ENCODE measurements at regions not wholly inside any gene's neighbourhood (a gene's known extent, or its start where the extent isn't known, plus 50 kb on each side); places are given as distances from the start of the nearest gene placed in this dataset.

GRCh38 chr10:44674536-44675386 lies 236.4 kb upstream of the TMEM72 start:
- H2AFZ ChIP-seq (ENCODE audit: low read length), result no peak overlapping the region
- TF ChIP-seq EZH2 (IDR thresholded peaks at IDR 0.05; ENCODE audit: low read length, missing control alignments) (no peak), CTCF (conservative IDR thresholded peaks at IDR 0.05 in 1 of 2, IDR thresholded peaks at IDR 0.05 in 1 of 2; ENCODE audit: low read depth in 1 of 2, low read length in 2 of 2) (no peak)

GRCh38 chr10:44675387-44675874 lies 235.7 kb upstream of the TMEM72 start:
- H3K27me3 ChIP-seq (ENCODE audit: control insufficient read depth, insufficient read depth, low read length), result no peaks in the 10 kb centered on the region
- H3K4me2 ChIP-seq (ENCODE audit: extremely low read depth, insufficient read depth, low read length), result no peak overlapping the region
- no peaks in the 10 kb centered on the region for H3K79me2 ChIP-seq (ENCODE audit: control insufficient read depth, insufficient read depth, low read length)
- no peak for DNase-seq (ENCODE audit: low read depth in 2 of 2)
- H4K20me1 ChIP-seq (ENCODE audit: control insufficient read depth, extremely low read depth, insufficient read depth, low read length), result no peaks in the 10 kb centered on the region
- no peaks in the 10 kb centered on the region for H3K9me3 ChIP-seq (ENCODE audit: control insufficient read depth, insufficient read depth, low read depth, low read length)
- no peaks in the 10 kb centered on the region for H3K36me3 ChIP-seq (ENCODE audit: control insufficient read depth, insufficient read depth, low read length)
- H3K4me1 ChIP-seq (ENCODE audit: control insufficient read depth, extremely low read depth, insufficient read depth, low read length), result no peaks in the 10 kb centered on the region
- H2AFZ ChIP-seq (ENCODE audit: low read length), result no peak overlapping the region
- H3K9ac ChIP-seq (ENCODE audit: insufficient read depth, low read length), result no peak overlapping the region
- H3K4me3 ChIP-seq (replicated peaks in 1 of 4; ENCODE audit: control extremely low read depth in 1 of 4, insufficient read depth in 1 of 4, low read depth in 3 of 4, low read length in 4 of 4), result no peak overlapping the region
- no peak overlapping the region for H3K27ac ChIP-seq (ENCODE audit: insufficient read depth, low read length)
- TF ChIP-seq EZH2 (IDR thresholded peaks at IDR 0.05; ENCODE audit: low read length, missing control alignments) (no peak), CTCF (conservative IDR thresholded peaks at IDR 0.05 in 1 of 2, IDR thresholded peaks at IDR 0.05 in 1 of 2; ENCODE audit: low read depth in 1 of 2, low read length in 2 of 2) (no peak)

More at GRCh38 chr10:44674536-44675386, 236.4 kb upstream of the TMEM72 start:
- peak in 1 of 2 donors; percentile 40 for DNase-seq (ENCODE audit: low read depth in 2 of 2)
- H3K36me3 ChIP-seq (ENCODE audit: control insufficient read depth, insufficient read depth, low read length), result no peaks in the 10 kb centered on the region
- H3K27me3 ChIP-seq (ENCODE audit: control insufficient read depth, insufficient read depth, low read length), result no peaks in the 10 kb centered on the region
- no peak overlapping the region for H3K27ac ChIP-seq (ENCODE audit: insufficient read depth, low read length)
- no peaks in the 10 kb centered on the region for H3K79me2 ChIP-seq (ENCODE audit: control insufficient read depth, insufficient read depth, low read length)
- H3K4me1 ChIP-seq (ENCODE audit: control insufficient read depth, extremely low read depth, insufficient read depth, low read length), result no peaks in the 10 kb centered on the region
- no peak overlapping the region for H3K4me2 ChIP-seq (ENCODE audit: extremely low read depth, insufficient read depth, low read length)
- H3K9ac ChIP-seq (ENCODE audit: insufficient read depth, low read length), result no peak overlapping the region
- H3K4me3 ChIP-seq (replicated peaks in 1 of 4; ENCODE audit: control extremely low read depth in 1 of 4, insufficient read depth in 1 of 4, low read depth in 3 of 4, low read length in 4 of 4), result no peak overlapping the region
- H3K9me3 ChIP-seq (ENCODE audit: control insufficient read depth, insufficient read depth, low read depth, low read length), result no peaks in the 10 kb centered on the region
- no peaks in the 10 kb centered on the region for H4K20me1 ChIP-seq (ENCODE audit: control insufficient read depth, extremely low read depth, insufficient read depth, low read length)

GRCh38 chr10:44680764-44681163 lies 230.4 kb upstream of the TMEM72 start:
- TF ChIP-seq CTCF (conservative IDR thresholded peaks at IDR 0.05 in 1 of 2, IDR thresholded peaks at IDR 0.05 in 1 of 2; ENCODE audit: low read depth in 1 of 2, low read length in 2 of 2) (no peak), EZH2 (IDR thresholded peaks at IDR 0.05; ENCODE audit: low read length, missing control alignments) (no peak)

More at GRCh38 chr10:44680764-44681163, 230.4 kb upstream of the TMEM72 start:
- Histone ChIP-seq H3K4me3 (replicated peaks in 1 of 4; ENCODE audit: control extremely low read depth in 1 of 4, insufficient read depth in 1 of 4, low read depth in 3 of 4, low read length in 4 of 4) (no peak overlapping the region), H3K27me3 (ENCODE audit: control insufficient read depth, insufficient read depth, low read length) (no peaks in the 10 kb centered on the region), H3K4me2 (ENCODE audit: extremely low read depth, insufficient read depth, low read length) (no peak overlapping the region), H3K9me3 (ENCODE audit: control insufficient read depth, insufficient read depth, low read depth, low read length) (no peaks in the 10 kb centered on the region), H3K79me2 (ENCODE audit: control insufficient read depth, insufficient read depth, low read length) (no peaks in the 10 kb centered on the region), H4K20me1 (ENCODE audit: control insufficient read depth, extremely low read depth, insufficient read depth, low read length) (no peaks in the 10 kb centered on the region), H3K9ac (ENCODE audit: insufficient read depth, low read length) (no peak overlapping the region), H3K4me1 (ENCODE audit: control insufficient read depth, extremely low read depth, insufficient read depth, low read length) (no peaks in the 10 kb centered on the region), H3K27ac (ENCODE audit: insufficient read depth, low read length) (no peak overlapping the region), H3K36me3 (ENCODE audit: control insufficient read depth, insufficient read depth, low read length) (no peaks in the 10 kb centered on the region), H2AFZ (ENCODE audit: low read length) (no peak overlapping the region)
- DNase-seq (ENCODE audit: low read depth in 2 of 2), result no peak
